GM23338 (cell line): ENCODE measurements at regions not wholly inside any gene's neighbourhood (a gene's known extent, or its start where the extent isn't known, plus 50 kb on each side); places are given as distances from the start of the nearest gene placed in this dataset.

Source experiments
- ATAC-seq: fragments of 200-7000 bp; cut with Tn5 transposase; 3 replicates; pipeline ENCODE4 v1.9.1; 2020
- DNase-seq: peaks from one replicate; pipeline ENCODE4 v3.0.0-alpha.2; 2015; ENCODE audit warnings: low spot score
- H2AFZ ChIP-seq: fragments of 200-600 bp; sonication (generic); 2 replicates; pipeline ENCODE4 v1.8.0; 2016; ENCODE audit warnings: antibody characterized with exemption, mild to moderate bottlenecking, moderate library complexity
- H3F3A ChIP-seq: fragments of 200-600 bp; sonication (generic); replicated peaks from 2 replicates; pipeline ENCODE4 v1.8.0; 2017; ENCODE audit warnings: antibody characterized with exemption, mixed run types, low read depth
- H3K27ac ChIP-seq: fragments of 200-600 bp; sonication (generic); 2 replicates; pipeline ENCODE4 v1.6.1; 2016; ENCODE audit warnings: low read depth
- H3K27me3 ChIP-seq: fragments of 200-600 bp; sonication (generic); 2 replicates; pipeline ENCODE4 v1.8.0; 2016; ENCODE audit warnings: mild to moderate bottlenecking, mixed run types, moderate library complexity; ENCODE audit not compliant: insufficient read depth
- H3K36me3 ChIP-seq: fragments of 200-600 bp; sonication (generic); 2 replicates; pipeline ENCODE4 v1.8.0; 2016; ENCODE audit warnings: mild to moderate bottlenecking; ENCODE audit not compliant: insufficient read depth
- H3K4me1 ChIP-seq: fragments of 200-600 bp; sonication (generic); 2 replicates; pipeline ENCODE4 v1.8.0; 2016; ENCODE audit warnings: mild to moderate bottlenecking, moderate library complexity; ENCODE audit not compliant: insufficient read depth
- H3K4me2 ChIP-seq: fragments of 200-600 bp; sonication (generic); 2 replicates; pipeline ENCODE4 v1.7.1; 2017; ENCODE audit warnings: mixed run types
- H3K4me3 ChIP-seq: fragments of 200-600 bp; sonication (generic); 2 replicates; pipeline ENCODE4 v1.6.1; 2016; ENCODE audit warnings: mixed run types
- H3K79me2 ChIP-seq: fragments of 200-600 bp; sonication (generic); replicated peaks from 2 replicates; pipeline ENCODE4 v1.8.0; 2017; ENCODE audit warnings: mild to moderate bottlenecking; ENCODE audit not compliant: insufficient read depth
- H3K9me2 ChIP-seq: fragments of 200-600 bp; sonication (generic); 2 replicates; pipeline ENCODE4 v1.8.0; 2017; ENCODE audit not compliant: insufficient read depth
- H4K20me1 ChIP-seq: fragments of 200-600 bp; sonication (generic); replicated peaks from 2 replicates; pipeline ENCODE4 v1.8.0; 2017; ENCODE audit warnings: mild to moderate bottlenecking; ENCODE audit not compliant: insufficient read depth
- H3K27ac Mint-ChIP-seq: 2 replicates; pipeline ENCODE4 v1.8.0; 2020; ENCODE audit warnings: inconsistent platforms, mild to moderate bottlenecking, moderate library complexity, mixed read lengths
- H3K27me3 Mint-ChIP-seq: 3 replicates; pipeline ENCODE4 v1.8.0; 2022; ENCODE audit warnings: low read depth, mild to moderate bottlenecking, moderate library complexity, mixed read lengths, inconsistent platforms; ENCODE audit not compliant: insufficient read depth, poor library complexity
- H3K36me3 Mint-ChIP-seq: 3 replicates; pipeline ENCODE4 v1.8.0; 2021; ENCODE audit warnings: low read depth, mild to moderate bottlenecking, inconsistent platforms, moderate library complexity, mixed read lengths
- H3K4me1 Mint-ChIP-seq: 3 replicates; pipeline ENCODE4 v1.8.0; 2020; ENCODE audit warnings: mild to moderate bottlenecking, inconsistent platforms, mixed read lengths
- H3K4me3 Mint-ChIP-seq: 3 replicates; pipeline ENCODE4 v1.8.0; 2021; ENCODE audit warnings: moderate library complexity, mild to moderate bottlenecking, inconsistent platforms, mixed read lengths
- H3K9me3 Mint-ChIP-seq: 3 replicates; pipeline ENCODE4 v1.8.0; 2020; ENCODE audit warnings: moderate library complexity, mild to moderate bottlenecking, inconsistent platforms, mixed read lengths
- CREB1 ChIP-seq: fragments of 250-450 bp; sonication (Bioruptor Pico); IDR thresholded peaks from 2 replicates; pipeline ENCODE4 v1.5.0; 2020; ENCODE audit warnings: low read depth, mild to moderate bottlenecking, moderate library complexity
- EZH2 ChIP-seq: fragments of 200-600 bp; sonication (generic); IDR thresholded peaks from one replicate; pipeline ENCODE4 v1.8.0; 2017; ENCODE audit warnings: antibody characterized with exemption, mild to moderate bottlenecking, low read depth; ENCODE audit not compliant: unreplicated experiment
- JUNB ChIP-seq: IDR thresholded peaks from one replicate; pipeline ENCODE4 v1.6.1; 2016; ENCODE audit warnings: antibody characterized with exemption; ENCODE audit not compliant: unreplicated experiment
- NANOG ChIP-seq: IDR thresholded peaks from 2 replicates; pipeline ENCODE4 v1.6.1; 2016; ENCODE audit warnings: antibody characterized with exemption, borderline replicate concordance
- POLR2AphosphoS5 ChIP-seq: IDR thresholded peaks from 2 replicates; pipeline ENCODE4 v1.6.1; 2016; ENCODE audit warnings: antibody characterized with exemption, low read depth
- STAT1 ChIP-seq: IDR thresholded peaks from one replicate; pipeline ENCODE4 v1.6.1; 2016; ENCODE audit warnings: antibody characterized with exemption; ENCODE audit not compliant: unreplicated experiment
- ZNF114 ChIP-seq: fragments of 250-450 bp; sonication (Bioruptor Pico); IDR thresholded peaks from 2 replicates; pipeline ENCODE4 v1.5.0; 2020; ENCODE audit warnings: mild to moderate bottlenecking, moderate library complexity
- ZNF331 ChIP-seq: fragments of 250-450 bp; sonication (Bioruptor Pico); IDR thresholded peaks from 2 replicates; pipeline ENCODE4 v1.5.0; 2020; ENCODE audit warnings: low read depth, mild to moderate bottlenecking, moderate library complexity
- TF ChIP-seq, protein P1 (sequence below): IDR thresholded peaks from 2 replicates; pipeline ENCODE4 v1.6.1; 2016; ENCODE audit warnings: antibody characterized with exemption
- TF ChIP-seq, protein P2 (sequence below): IDR thresholded peaks from one replicate; pipeline ENCODE4 v1.6.1; 2018; ENCODE audit warnings: antibody characterized with exemption; ENCODE audit not compliant: unreplicated experiment
- TF ChIP-seq, protein P3 (sequence below): fragments of 250-450 bp; sonication (Bioruptor Pico); IDR thresholded peaks from 2 replicates; pipeline ENCODE4 v1.5.0; 2020; ENCODE audit warnings: mild to moderate bottlenecking, moderate library complexity
- TF ChIP-seq, protein P4 (sequence below), 2 experiments: fragments of 200-600 bp in 1 of 2; sonication (generic) in 1 of 2; conservative IDR thresholded peaks; 2 replicates each; pipeline versions ENCODE4 v1.5.1 to v1.6.1; 2016 to 2017; ENCODE audit warnings: antibody characterized with exemption in 2 of 2, low read depth in 2 of 2, mild to moderate bottlenecking in 2 of 2, moderate library complexity in 1 of 2

DNA sequence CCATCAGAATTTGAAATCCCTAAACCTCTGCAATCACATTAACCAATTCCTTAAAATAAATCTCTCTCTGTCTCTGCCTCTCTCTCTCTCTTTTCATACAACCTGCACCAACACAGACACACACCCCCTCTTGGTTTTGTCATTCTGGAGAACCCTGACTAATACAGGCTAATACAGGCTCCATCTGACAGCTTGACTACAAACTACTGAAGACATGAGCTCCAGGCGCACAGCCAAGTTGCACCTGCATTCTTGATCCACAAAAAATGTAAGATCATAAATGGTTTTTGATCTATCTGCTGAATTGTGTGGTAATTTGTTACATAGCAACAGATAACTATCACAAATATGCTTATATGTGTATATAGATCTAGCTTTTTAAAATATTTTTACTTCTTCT, 2414.2 kb downstream of the PCDH7 start (continued):
- TF ChIP-seq, protein P1, sequence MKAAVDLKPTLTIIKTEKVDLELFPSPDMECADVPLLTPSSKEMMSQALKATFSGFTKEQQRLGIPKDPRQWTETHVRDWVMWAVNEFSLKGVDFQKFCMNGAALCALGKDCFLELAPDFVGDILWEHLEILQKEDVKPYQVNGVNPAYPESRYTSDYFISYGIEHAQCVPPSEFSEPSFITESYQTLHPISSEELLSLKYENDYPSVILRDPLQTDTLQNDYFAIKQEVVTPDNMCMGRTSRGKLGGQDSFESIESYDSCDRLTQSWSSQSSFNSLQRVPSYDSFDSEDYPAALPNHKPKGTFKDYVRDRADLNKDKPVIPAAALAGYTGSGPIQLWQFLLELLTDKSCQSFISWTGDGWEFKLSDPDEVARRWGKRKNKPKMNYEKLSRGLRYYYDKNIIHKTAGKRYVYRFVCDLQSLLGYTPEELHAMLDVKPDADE, result no peak
- TF ChIP-seq, protein P2, sequence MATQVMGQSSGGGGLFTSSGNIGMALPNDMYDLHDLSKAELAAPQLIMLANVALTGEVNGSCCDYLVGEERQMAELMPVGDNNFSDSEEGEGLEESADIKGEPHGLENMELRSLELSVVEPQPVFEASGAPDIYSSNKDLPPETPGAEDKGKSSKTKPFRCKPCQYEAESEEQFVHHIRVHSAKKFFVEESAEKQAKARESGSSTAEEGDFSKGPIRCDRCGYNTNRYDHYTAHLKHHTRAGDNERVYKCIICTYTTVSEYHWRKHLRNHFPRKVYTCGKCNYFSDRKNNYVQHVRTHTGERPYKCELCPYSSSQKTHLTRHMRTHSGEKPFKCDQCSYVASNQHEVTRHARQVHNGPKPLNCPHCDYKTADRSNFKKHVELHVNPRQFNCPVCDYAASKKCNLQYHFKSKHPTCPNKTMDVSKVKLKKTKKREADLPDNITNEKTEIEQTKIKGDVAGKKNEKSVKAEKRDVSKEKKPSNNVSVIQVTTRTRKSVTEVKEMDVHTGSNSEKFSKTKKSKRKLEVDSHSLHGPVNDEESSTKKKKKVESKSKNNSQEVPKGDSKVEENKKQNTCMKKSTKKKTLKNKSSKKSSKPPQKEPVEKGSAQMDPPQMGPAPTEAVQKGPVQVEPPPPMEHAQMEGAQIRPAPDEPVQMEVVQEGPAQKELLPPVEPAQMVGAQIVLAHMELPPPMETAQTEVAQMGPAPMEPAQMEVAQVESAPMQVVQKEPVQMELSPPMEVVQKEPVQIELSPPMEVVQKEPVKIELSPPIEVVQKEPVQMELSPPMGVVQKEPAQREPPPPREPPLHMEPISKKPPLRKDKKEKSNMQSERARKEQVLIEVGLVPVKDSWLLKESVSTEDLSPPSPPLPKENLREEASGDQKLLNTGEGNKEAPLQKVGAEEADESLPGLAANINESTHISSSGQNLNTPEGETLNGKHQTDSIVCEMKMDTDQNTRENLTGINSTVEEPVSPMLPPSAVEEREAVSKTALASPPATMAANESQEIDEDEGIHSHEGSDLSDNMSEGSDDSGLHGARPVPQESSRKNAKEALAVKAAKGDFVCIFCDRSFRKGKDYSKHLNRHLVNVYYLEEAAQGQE, result no peak
- no peak for TF ChIP-seq STAT1

DNA sequence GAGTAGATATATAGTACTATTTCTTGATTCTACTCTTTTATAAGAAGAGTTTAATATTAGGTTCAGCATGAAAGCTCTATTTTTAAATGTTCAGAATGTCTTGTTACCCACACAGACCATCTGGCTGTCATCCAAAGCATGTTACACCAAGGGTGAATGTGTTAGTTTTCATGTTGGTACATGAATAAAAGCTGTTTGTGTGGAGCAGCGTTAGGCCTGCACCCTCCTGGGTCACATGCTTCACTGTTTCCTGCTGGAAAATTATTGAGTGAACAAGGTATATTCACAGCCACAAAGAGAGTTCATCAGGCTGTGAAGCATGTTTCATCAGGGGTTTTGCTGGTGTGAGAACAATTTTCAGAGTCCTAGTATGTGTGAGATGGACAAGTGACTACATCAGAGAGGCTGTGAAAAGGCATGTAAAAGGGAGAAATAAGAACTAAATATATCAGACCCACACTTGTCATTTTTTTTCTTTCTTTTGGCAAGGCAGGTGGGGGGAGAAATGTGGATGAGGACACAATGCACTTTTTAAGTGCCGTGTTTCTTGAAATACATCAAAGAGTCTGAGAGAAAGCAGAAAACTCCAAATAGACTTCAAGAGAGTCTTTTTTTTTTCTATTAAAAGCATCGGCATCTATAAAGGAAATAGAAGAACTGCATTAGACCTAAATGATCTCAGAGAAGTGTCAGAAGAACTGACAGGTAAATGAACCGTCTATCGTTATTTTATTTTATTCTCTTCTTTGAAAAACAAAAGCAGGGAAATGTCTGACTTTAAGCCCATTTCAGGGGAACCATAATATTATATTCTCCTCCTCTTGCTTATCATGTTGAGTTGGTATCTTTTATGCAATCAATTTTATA, 2429.7 kb downstream of the PCDH7 start:
- Mint-ChIP-seq H3K36me3 (no peaks in the 10 kb centered on the region), H3K4me3 (no peak overlapping the region), H3K4me1 (peaks cover 7% of the 10 kb centered on the region), H3K9me3 (no peaks in the 10 kb centered on the region), H3K27ac (peak overlapping the region; percentile 46; the same call in 1 of the 2 replicates), H3K27me3 (no peaks in the 10 kb centered on the region)
- Histone ChIP-seq H3K4me1 (no peaks in the 10 kb centered on the region), H3K4me3 (no peak overlapping the region), H4K20me1 (no peaks in the 10 kb centered on the region), H3K27me3 (no peaks in the 10 kb centered on the region), H3K27ac (no peak overlapping the region), H3K79me2 (no peaks in the 10 kb centered on the region), H3F3A (no peaks in the 10 kb centered on the region), H3K9me2 (no peaks in the 10 kb centered on the region), H3K36me3 (no peaks in the 10 kb centered on the region), H3K4me2 (no peak overlapping the region), H2AFZ (peak overlapping the region; percentile 33; the same call in 1 of the 2 replicates)
- DNase-seq (no peak), ATAC-seq (no peak)
- TF ChIP-seq JUNB, result no peak
- no peak for TF ChIP-seq NANOG
- TF ChIP-seq ZNF114 (CRISPR knock-in tag), result no peak
- no peak for TF ChIP-seq EZH2
- no peak for TF ChIP-seq POLR2AphosphoS5
- TF ChIP-seq, protein P3, sequence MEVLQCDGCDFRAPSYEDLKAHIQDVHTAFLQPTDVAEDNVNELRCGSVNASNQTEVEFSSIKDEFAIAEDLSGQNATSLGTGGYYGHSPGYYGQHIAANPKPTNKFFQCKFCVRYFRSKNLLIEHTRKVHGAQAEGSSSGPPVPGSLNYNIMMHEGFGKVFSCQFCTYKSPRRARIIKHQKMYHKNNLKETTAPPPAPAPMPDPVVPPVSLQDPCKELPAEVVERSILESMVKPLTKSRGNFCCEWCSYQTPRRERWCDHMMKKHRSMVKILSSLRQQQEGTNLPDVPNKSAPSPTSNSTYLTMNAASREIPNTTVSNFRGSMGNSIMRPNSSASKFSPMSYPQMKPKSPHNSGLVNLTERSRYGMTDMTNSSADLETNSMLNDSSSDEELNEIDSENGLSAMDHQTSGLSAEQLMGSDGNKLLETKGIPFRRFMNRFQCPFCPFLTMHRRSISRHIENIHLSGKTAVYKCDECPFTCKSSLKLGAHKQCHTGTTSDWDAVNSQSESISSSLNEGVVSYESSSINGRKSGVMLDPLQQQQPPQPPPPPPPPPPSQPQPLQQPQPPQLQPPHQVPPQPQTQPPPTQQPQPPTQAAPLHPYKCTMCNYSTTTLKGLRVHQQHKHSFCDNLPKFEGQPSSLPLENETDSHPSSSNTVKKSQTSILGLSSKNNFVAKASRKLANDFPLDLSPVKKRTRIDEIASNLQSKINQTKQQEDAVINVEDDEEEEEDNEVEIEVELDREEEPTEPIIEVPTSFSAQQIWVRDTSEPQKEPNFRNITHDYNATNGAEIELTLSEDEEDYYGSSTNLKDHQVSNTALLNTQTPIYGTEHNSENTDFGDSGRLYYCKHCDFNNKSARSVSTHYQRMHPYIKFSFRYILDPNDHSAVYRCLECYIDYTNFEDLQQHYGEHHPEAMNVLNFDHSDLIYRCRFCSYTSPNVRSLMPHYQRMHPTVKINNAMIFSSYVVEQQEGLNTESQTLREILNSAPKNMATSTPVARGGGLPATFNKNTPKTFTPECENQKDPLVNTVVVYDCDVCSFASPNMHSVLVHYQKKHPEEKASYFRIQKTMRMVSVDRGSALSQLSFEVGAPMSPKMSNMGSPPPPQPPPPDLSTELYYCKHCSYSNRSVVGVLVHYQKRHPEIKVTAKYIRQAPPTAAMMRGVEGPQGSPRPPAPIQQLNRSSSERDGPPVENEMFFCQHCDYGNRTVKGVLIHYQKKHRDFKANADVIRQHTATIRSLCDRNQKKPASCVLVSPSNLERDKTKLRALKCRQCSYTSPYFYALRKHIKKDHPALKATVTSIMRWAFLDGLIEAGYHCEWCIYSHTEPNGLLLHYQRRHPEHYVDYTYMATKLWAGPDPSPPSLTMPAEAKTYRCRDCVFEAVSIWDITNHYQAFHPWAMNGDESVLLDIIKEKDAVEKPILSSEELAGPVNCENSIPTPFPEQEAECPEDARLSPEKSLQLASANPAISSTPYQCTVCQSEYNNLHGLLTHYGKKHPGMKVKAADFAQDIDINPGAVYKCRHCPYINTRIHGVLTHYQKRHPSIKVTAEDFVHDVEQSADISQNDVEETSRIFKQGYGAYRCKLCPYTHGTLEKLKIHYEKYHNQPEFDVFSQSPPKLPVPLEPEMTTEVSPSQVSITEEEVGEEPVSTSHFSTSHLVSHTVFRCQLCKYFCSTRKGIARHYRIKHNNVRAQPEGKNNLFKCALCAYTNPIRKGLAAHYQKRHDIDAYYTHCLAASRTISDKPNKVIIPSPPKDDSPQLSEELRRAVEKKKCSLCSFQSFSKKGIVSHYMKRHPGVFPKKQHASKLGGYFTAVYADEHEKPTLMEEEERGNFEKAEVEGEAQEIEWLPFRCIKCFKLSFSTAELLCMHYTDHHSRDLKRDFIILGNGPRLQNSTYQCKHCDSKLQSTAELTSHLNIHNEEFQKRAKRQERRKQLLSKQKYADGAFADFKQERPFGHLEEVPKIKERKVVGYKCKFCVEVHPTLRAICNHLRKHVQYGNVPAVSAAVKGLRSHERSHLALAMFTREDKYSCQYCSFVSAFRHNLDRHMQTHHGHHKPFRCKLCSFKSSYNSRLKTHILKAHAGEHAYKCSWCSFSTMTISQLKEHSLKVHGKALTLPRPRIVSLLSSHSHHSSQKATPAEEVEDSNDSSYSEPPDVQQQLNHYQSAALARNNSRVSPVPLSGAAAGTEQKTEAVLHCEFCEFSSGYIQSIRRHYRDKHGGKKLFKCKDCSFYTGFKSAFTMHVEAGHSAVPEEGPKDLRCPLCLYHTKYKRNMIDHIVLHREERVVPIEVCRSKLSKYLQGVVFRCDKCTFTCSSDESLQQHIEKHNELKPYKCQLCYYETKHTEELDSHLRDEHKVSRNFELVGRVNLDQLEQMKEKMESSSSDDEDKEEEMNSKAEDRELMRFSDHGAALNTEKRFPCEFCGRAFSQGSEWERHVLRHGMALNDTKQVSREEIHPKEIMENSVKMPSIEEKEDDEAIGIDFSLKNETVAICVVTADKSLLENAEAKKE, result no peak
- TF ChIP-seq CREB1, result no peak
- TF ChIP-seq, protein P4, sequence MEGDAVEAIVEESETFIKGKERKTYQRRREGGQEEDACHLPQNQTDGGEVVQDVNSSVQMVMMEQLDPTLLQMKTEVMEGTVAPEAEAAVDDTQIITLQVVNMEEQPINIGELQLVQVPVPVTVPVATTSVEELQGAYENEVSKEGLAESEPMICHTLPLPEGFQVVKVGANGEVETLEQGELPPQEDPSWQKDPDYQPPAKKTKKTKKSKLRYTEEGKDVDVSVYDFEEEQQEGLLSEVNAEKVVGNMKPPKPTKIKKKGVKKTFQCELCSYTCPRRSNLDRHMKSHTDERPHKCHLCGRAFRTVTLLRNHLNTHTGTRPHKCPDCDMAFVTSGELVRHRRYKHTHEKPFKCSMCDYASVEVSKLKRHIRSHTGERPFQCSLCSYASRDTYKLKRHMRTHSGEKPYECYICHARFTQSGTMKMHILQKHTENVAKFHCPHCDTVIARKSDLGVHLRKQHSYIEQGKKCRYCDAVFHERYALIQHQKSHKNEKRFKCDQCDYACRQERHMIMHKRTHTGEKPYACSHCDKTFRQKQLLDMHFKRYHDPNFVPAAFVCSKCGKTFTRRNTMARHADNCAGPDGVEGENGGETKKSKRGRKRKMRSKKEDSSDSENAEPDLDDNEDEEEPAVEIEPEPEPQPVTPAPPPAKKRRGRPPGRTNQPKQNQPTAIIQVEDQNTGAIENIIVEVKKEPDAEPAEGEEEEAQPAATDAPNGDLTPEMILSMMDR (conservative IDR thresholded peaks at IDR 0.05; ENCODE audit: low read depth in 2 of 2), result no peak
- TF ChIP-seq ZNF331 (CRISPR knock-in tag), result no peak
